OCI-LY7 (cell line): ENCODE measurements at regions not wholly inside any gene's neighbourhood (a gene's known extent, or its start where the extent isn't known, plus 50 kb on each side); places are given as distances from the start of the nearest gene placed in this dataset.

Source experiments
- BruUV-seq: library from RNA; stranded (reverse); fragments of 400-500 nt; replicated peaks from 2 replicates; lab custom pipeline; 2021; lab: Mats Ljungman, UMichigan
- CTCF ChIA-PET: fragments of 300-600 bp; sonication (Branson Sonifier 250); formaldehyde crosslinking; loops from one replicate; lab custom pipeline; 2022; ENCODE audit warnings: antibody characterized with exemption; ENCODE audit not compliant: unreplicated experiment; lab: Charles Lee
- POLR2A ChIA-PET: fragments of 300-600 bp; sonication (Branson Sonifier 250); formaldehyde crosslinking; loops from one replicate; lab custom pipeline; 2022; ENCODE audit warnings: antibody characterized with exemption; lab: Charles Lee
- DNase-seq: peaks from one replicate; pipeline ENCODE4 v3.0.0-alpha.2; 2015; ENCODE audit warnings: low spot score
- H2AFZ ChIP-seq: fragments of 200-600 bp; sonication (generic), shearing (Covaris generic); 2 replicates; pipeline ENCODE4 v1.6.1; 2014; ENCODE audit warnings: mild to moderate bottlenecking, antibody characterized with exemption, low read length, moderate library complexity
- H3K27ac ChIP-seq: fragments of 200-600 bp; sonication (generic); 2 replicates; pipeline ENCODE4 v1.5.1; 2014; ENCODE audit warnings: mixed run types, low read depth, mild to moderate bottlenecking, moderate library complexity, low read length, inconsistent platforms; ENCODE audit not compliant: poor library complexity, severe bottlenecking
- H3K36me3 ChIP-seq: fragments of 200-600 bp; sonication (generic); 2 replicates; pipeline ENCODE4 v1.6.1; 2014; ENCODE audit warnings: mild to moderate bottlenecking, antibody characterized with exemption, low read length, moderate library complexity, mixed read lengths; ENCODE audit not compliant: insufficient read depth
- H3K4me1 ChIP-seq: fragments of 200-600 bp; sonication (generic); 2 replicates; pipeline ENCODE4 v1.5.1; 2014; ENCODE audit warnings: mild to moderate bottlenecking, low read length; ENCODE audit not compliant: insufficient read depth, poor library complexity, severe bottlenecking
- H3K4me2 ChIP-seq: fragments of 200-600 bp; sonication (generic); 2 replicates; pipeline ENCODE4 v1.6.1; 2014; ENCODE audit warnings: mild to moderate bottlenecking, low read length
- H3K4me3 ChIP-seq: fragments of 200-600 bp; sonication (generic); 2 replicates; pipeline ENCODE4 v1.5.1; 2014; ENCODE audit warnings: mild to moderate bottlenecking, low read depth, low read length; ENCODE audit not compliant: poor library complexity, severe bottlenecking
- H3K79me2 ChIP-seq: fragments of 200-600 bp; sonication (generic); 2 replicates; pipeline ENCODE4 v1.6.1; 2016; ENCODE audit warnings: low read depth, mild to moderate bottlenecking, low read length, moderate library complexity, mixed read lengths; ENCODE audit not compliant: insufficient read depth
- H3K9me2 ChIP-seq: fragments of 200-600 bp; sonication (generic); 2 replicates; pipeline ENCODE4 v1.6.1; 2016; ENCODE audit warnings: mild to moderate bottlenecking, low read length, mixed read lengths; ENCODE audit not compliant: insufficient read depth
- H3K9me3 ChIP-seq: fragments of 200-600 bp; sonication (generic); 2 replicates; pipeline ENCODE4 v1.6.1; 2014; ENCODE audit warnings: mild to moderate bottlenecking, mixed run types, low read length, mixed read lengths
- H4K20me1 ChIP-seq: fragments of 200-600 bp; sonication (generic); 2 replicates; pipeline ENCODE4 v1.6.1; 2014; ENCODE audit warnings: mild to moderate bottlenecking, antibody characterized with exemption, low read length, moderate library complexity, mixed read lengths; ENCODE audit not compliant: insufficient read depth
- EZH2phosphoT487 ChIP-seq: fragments of 200-600 bp; sonication (generic); IDR thresholded peaks from 2 replicates; pipeline ENCODE4 v1.6.1; 2018; ENCODE audit warnings: low read depth, borderline replicate concordance, mild to moderate bottlenecking, mixed run types, antibody characterized with exemption, low read length, moderate library complexity, mixed read lengths
- intact Hi-C: fragments of 100-400 bp; cut with micrococcal nuclease; formaldehyde crosslinking; loops from one replicate; pipeline ENCODE4 v1.10.0; 2022; ENCODE audit not compliant: unreplicated experiment
- TF ChIP-seq, protein P1 (sequence below): fragments of 200-600 bp; sonication (generic); conservative IDR thresholded peaks from 2 replicates; pipeline ENCODE4 v1.5.1; 2014; ENCODE audit warnings: mild to moderate bottlenecking, antibody characterized with exemption, low read length, moderate library complexity, mixed read lengths

DNA sequence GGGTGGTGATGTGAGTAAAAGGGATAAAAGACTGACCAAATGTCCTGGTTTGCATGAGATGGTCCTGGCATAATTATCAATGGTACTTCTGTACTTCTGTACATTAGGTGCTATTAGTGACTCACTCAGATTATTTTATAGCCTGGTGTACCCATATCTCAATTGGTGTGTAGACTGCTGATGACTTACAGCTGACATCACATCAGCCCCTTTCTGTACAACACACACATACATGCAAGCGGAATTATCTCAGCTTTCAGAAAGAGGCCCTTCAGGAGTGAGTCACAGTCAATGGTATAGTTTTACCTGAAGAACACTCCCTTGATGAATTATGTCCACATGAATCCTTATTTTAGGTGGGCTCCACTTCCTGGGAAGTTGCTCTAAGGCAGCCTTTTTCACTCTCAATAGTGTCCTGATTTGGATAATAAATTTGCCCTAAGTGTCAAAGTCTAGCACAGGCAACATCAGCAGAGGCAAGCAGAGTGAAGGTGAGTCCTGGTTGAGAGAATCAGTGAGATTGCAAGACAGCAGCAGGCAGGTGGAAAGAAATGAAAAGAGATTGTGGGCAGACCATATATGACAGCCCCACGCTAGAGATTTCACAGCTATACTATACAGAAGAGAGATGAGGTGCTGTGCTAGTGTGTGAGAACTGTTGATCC is 137.0 kb downstream of the ZPLD1 start:
- DNase-seq = no peak
- no peaks in the 10 kb centered on the region for H3K9me3 ChIP-seq
- no peak overlapping the region for H3K27ac ChIP-seq
- H3K79me2 ChIP-seq = no peaks in the 10 kb centered on the region
- ChIA-PET CTCF (no interaction called here), POLR2A (interaction anchor here (1.0 to 1.3 kb wide), 2 partner anchors 9 to 12 kb away, joined by 3 to 4 read pairs; no protein-coding TSS in a partner anchor)
- H3K36me3 ChIP-seq = no peaks in the 10 kb centered on the region
- no peaks in the 10 kb centered on the region for H3K4me1 ChIP-seq
- H3K4me3 ChIP-seq = no peak overlapping the region
- H3K4me2 ChIP-seq = no peak overlapping the region
- no peaks in the 10 kb centered on the region for H4K20me1 ChIP-seq
- intact Hi-C loops = no loop called here
- TF ChIP-seq, protein P1, sequence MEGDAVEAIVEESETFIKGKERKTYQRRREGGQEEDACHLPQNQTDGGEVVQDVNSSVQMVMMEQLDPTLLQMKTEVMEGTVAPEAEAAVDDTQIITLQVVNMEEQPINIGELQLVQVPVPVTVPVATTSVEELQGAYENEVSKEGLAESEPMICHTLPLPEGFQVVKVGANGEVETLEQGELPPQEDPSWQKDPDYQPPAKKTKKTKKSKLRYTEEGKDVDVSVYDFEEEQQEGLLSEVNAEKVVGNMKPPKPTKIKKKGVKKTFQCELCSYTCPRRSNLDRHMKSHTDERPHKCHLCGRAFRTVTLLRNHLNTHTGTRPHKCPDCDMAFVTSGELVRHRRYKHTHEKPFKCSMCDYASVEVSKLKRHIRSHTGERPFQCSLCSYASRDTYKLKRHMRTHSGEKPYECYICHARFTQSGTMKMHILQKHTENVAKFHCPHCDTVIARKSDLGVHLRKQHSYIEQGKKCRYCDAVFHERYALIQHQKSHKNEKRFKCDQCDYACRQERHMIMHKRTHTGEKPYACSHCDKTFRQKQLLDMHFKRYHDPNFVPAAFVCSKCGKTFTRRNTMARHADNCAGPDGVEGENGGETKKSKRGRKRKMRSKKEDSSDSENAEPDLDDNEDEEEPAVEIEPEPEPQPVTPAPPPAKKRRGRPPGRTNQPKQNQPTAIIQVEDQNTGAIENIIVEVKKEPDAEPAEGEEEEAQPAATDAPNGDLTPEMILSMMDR = no peak
- no peaks in the 10 kb centered on the region for H3K9me2 ChIP-seq
- no TSS peak for BruUV-seq
- no peak overlapping the region for H2AFZ ChIP-seq

DNA sequence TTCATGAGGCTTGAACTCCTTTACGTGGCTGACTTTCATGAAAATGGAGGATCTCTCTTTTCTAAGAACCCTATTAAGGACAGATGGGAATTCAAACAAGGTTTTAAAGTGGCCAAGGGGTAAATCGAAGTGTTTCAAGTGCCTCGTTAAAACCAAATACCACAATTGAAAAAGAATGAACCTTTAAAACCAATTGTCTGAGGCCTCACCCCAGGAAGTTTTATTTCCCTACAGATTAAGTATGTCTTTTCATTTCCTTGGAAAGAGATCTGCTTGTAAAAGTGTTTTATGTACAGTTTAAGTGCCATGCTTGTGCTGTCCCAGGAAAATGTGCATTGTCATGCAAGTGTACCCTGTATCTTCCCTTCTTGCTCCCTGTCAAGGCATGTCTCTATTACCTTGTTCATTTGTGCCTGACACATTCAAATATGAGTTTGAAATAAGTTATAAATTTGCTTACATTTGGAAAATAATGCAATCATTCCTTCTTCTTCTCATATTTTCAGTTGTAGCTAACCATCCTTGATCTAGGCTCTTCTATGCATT is 138.7 kb downstream of the ZPLD1 start:
- Histone ChIP-seq H3K4me1 (no peaks in the 10 kb centered on the region), H3K4me2 (no peak overlapping the region), H2AFZ (no peak overlapping the region), H3K79me2 (no peaks in the 10 kb centered on the region), H3K4me3 (no peak overlapping the region), H3K36me3 (no peaks in the 10 kb centered on the region), H3K9me3 (no peaks in the 10 kb centered on the region), H3K9me2 (no peaks in the 10 kb centered on the region), H4K20me1 (no peaks in the 10 kb centered on the region), H3K27ac (no peak overlapping the region)
- BruUV-seq = no TSS peak
- intact Hi-C loops = no loop called here
- ChIA-PET POLR2A (no interaction called here), CTCF (no interaction called here)
- no peak for TF ChIP-seq EZH2phosphoT487
- TF ChIP-seq, protein P1 = no peak
- DNase-seq = no peak

DNA sequence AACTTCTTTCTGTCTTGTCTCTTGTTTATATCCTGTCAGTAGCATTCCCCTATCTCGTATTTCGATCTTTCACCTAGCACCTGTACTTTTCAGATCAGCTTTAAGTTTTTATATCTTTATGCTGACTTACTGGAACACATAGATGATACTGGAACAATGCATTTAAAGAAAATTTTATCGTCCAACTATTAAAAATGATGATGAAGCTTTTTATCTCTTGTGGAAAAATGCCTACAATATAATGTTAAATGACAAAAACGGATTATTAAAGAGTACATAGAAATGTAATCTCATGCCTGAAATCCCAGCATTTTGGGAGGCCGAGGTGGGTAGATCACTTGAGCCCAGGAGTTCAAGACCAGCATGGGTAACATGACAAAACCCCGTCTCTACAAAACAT is 139.5 kb downstream of the ZPLD1 start:
- intact Hi-C loops = no loop called here
- Histone ChIP-seq H3K4me1 (no peaks in the 10 kb centered on the region), H3K9me3 (no peaks in the 10 kb centered on the region), H3K4me2 (no peak overlapping the region), H3K36me3 (no peaks in the 10 kb centered on the region), H3K9me2 (no peaks in the 10 kb centered on the region), H3K27ac (no peak overlapping the region), H4K20me1 (no peaks in the 10 kb centered on the region), H3K4me3 (no peak overlapping the region), H2AFZ (no peak overlapping the region), H3K79me2 (no peaks in the 10 kb centered on the region)
- TF ChIP-seq, protein P1 = no peak
- TF ChIP-seq EZH2phosphoT487 = no peak
- no peak for DNase-seq
- CTCF ChIA-PET = no interaction called here
- POLR2A ChIA-PET = interaction anchor here (0.7 kb wide), 1 partner anchor 14 kb away, joined by 3 read pairs; no protein-coding TSS in a partner anchor
- no TSS peak for BruUV-seq
